ENCODE measurements at regions not wholly inside any gene's neighbourhood (a gene's known extent, or its start where the extent isn't known, plus 50 kb on each side); places are given as distances from the start of the nearest gene placed in this dataset.

- TF ChIP-seq CHCHD3 (CRISPR knock-in tag; IDR thresholded peaks at IDR 0.05) = no peak
- TF ChIP-seq, protein P1, sequence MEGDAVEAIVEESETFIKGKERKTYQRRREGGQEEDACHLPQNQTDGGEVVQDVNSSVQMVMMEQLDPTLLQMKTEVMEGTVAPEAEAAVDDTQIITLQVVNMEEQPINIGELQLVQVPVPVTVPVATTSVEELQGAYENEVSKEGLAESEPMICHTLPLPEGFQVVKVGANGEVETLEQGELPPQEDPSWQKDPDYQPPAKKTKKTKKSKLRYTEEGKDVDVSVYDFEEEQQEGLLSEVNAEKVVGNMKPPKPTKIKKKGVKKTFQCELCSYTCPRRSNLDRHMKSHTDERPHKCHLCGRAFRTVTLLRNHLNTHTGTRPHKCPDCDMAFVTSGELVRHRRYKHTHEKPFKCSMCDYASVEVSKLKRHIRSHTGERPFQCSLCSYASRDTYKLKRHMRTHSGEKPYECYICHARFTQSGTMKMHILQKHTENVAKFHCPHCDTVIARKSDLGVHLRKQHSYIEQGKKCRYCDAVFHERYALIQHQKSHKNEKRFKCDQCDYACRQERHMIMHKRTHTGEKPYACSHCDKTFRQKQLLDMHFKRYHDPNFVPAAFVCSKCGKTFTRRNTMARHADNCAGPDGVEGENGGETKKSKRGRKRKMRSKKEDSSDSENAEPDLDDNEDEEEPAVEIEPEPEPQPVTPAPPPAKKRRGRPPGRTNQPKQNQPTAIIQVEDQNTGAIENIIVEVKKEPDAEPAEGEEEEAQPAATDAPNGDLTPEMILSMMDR (CRISPR knock-in tag; IDR thresholded peaks at IDR 0.05) = no peak
- no peak for TF ChIP-seq ZNF562 (CRISPR knock-in tag; IDR thresholded peaks at IDR 0.05; ENCODE audit: borderline replicate concordance)
- TF ChIP-seq SPEN (CRISPR knock-in tag; IDR thresholded peaks at IDR 0.05; ENCODE audit: low read depth) = no peak
- no peak for TF ChIP-seq IKZF5 (CRISPR knock-in tag; IDR thresholded peaks at IDR 0.05)
- TF ChIP-seq ETS1 (CRISPR knock-in tag; IDR thresholded peaks at IDR 0.05) = no peak
Measured at GRCh38 chr6:146892283-146892612, 293.5 kb downstream of the ADGB start.
